ENCODE measurements at regions not wholly inside any gene's neighbourhood (a gene's known extent, or its start where the extent isn't known, plus 50 kb on each side); places are given as distances from the start of the nearest gene placed in this dataset.

- Histone ChIP-seq H3K27me3 (ENCODE audit: control insufficient read depth in 2 of 2, insufficient read depth in 2 of 2, low read length in 2 of 2) (no peaks in the 10 kb centered on the region), H3K9ac (replicated peaks; ENCODE audit: extremely low read depth, insufficient read depth, low read length) (no peak overlapping the region), H3K36me3 (ENCODE audit: control insufficient read depth in 2 of 2, extremely low read depth in 1 of 2, insufficient read depth in 2 of 2, low read length in 2 of 2) (no peaks in the 10 kb centered on the region), H3K4me1 (ENCODE audit: control insufficient read depth, extremely low read depth, insufficient read depth, low read length) (peaks cover 23% of the 10 kb centered on the region), H2AFZ (ENCODE audit: low read depth, low read length) (no peak overlapping the region), H3K9me3 (replicated peaks; ENCODE audit: control insufficient read depth, insufficient read depth, low read length) (no peaks in the 10 kb centered on the region), H4K20me1 (replicated peaks; ENCODE audit: control insufficient read depth, extremely low read depth, insufficient read depth, low read length) (no peaks in the 10 kb centered on the region), H3K27ac (ENCODE audit: insufficient read depth, low read depth, low read length) (no peak overlapping the region), H3K4me2 (ENCODE audit: insufficient read depth, low read length) (no peak overlapping the region), H3K4me3 (replicated peaks in 1 of 3; ENCODE audit: insufficient read depth in 1 of 3, low read depth in 1 of 3, low read length in 3 of 3) (no peak overlapping the region), H3K9me1 (replicated peaks; ENCODE audit: control insufficient read depth, extremely low read depth, insufficient read depth, low read length) (no peaks in the 10 kb centered on the region), H3K79me2 (ENCODE audit: control insufficient read depth, insufficient read depth, low read length) (no peaks in the 10 kb centered on the region)
- BruUV-seq (replicated peaks), result no TSS peak
- ChIA-PET CTCF (interaction anchor here (2.5 kb wide), 1 partner anchor 39 kb away, joined by 17 read pairs; no protein-coding TSS in a partner anchor), POLR2A (interaction anchor here (0.6 kb wide), 1 partner anchor 95 kb away, joined by 5 read pairs; no protein-coding TSS in a partner anchor)
- FAIRE-seq, result no peak
- TF ChIP-seq POLR2A (IDR thresholded peaks at IDR 0.05; ENCODE audit: low read depth, low read length) (no peak), MYC (IDR thresholded peaks at IDR 0.05; ENCODE audit: low read depth, low read length) (no peak), POLR2AphosphoS5 (IDR thresholded peaks at IDR 0.05; ENCODE audit: insufficient read depth, low read depth, low read length) (no peak), EZH2 (IDR thresholded peaks at IDR 0.05; ENCODE audit: borderline replicate concordance, low read depth, low read length, severe bottlenecking) (no peak), JUN (IDR thresholded peaks at IDR 0.05; ENCODE audit: borderline replicate concordance, insufficient read depth, insufficient read length, low read depth) (no peak), CTCF (IDR thresholded peaks at IDR 0.05; ENCODE audit: extremely low read depth in 1 of 2, insufficient read depth in 1 of 2, low read depth in 1 of 2, low read length in 2 of 2) (no peak), GATA2 (IDR thresholded peaks at IDR 0.05; ENCODE audit: insufficient read depth, insufficient read length, low read depth, low read length) (no peak), FOS (IDR thresholded peaks at IDR 0.05; ENCODE audit: borderline replicate concordance, insufficient read depth, low read length) (no peak), MAX (IDR thresholded peaks at IDR 0.05; ENCODE audit: insufficient read depth, insufficient read length) (no peak)
- intact Hi-C loops (cut with micrococcal nuclease) (no loop called here), dilution Hi-C loops (cut with MboI; ENCODE audit: extremely low pct_ligation_motif_present, low sequenced_read_pairs) (no loop called here)
- DNase-seq (ENCODE audit: low read depth, low spot score), result no peak
Observed at GRCh38 chr7:131898418-131898817, 342.0 kb upstream of the PODXL start.
